ENCODE measurements at regions not wholly inside any gene's neighbourhood (a gene's known extent, or its start where the extent isn't known, plus 50 kb on each side); places are given as distances from the start of the nearest gene placed in this dataset.

GRCh38 chr1:9424261-9424660 lies 115.0 kb upstream of the SLC25A33 start:
- no peak for TF ChIP-seq CTCF (IDR thresholded peaks at IDR 0.05)
- Histone ChIP-seq H3K27ac (no peak overlapping the region), H3K4me3 (no peak overlapping the region), H3K36me3 (no peaks in the 10 kb centered on the region), H3K9me3 (no peaks in the 10 kb centered on the region), H3K4me1 (peaks cover 0 to 6% of the 10 kb centered on the region in 2 donors), H3K27me3 (no peaks in the 10 kb centered on the region)
- DNase-seq (ENCODE audit: low spot score) = no peak

- Histone ChIP-seq H3K9me3 (no peaks in the 10 kb centered on the region), H3K27me3 (no peaks in the 10 kb centered on the region), H3K36me3 (no peaks in the 10 kb centered on the region), H3K4me3 (no peak overlapping the region), H3K4me1 (peaks cover 0 to 12% of the 10 kb centered on the region in 2 donors), H3K27ac (no peak overlapping the region)
- no peak for TF ChIP-seq CTCF (IDR thresholded peaks at IDR 0.05)
- DNase-seq (ENCODE audit: low spot score) = no peak
Observed at GRCh38 chr1:9425859-9426258, 113.4 kb upstream of the SLC25A33 start.

GRCh38 chr1:9426291-9426711 lies 113.0 kb upstream of the SLC25A33 start:
- Histone ChIP-seq H3K27ac (no peak overlapping the region), H3K4me1 (peaks cover 0 to 12% of the 10 kb centered on the region in 2 donors), H3K9me3 (no peaks in the 10 kb centered on the region), H3K36me3 (no peaks in the 10 kb centered on the region), H3K4me3 (no peak overlapping the region), H3K27me3 (no peaks in the 10 kb centered on the region)
- no peak for DNase-seq (ENCODE audit: low spot score)
- no peak for TF ChIP-seq CTCF (IDR thresholded peaks at IDR 0.05)

- Histone ChIP-seq H3K4me3 (no peak overlapping the region), H3K27ac (no peak overlapping the region), H3K4me1 (peaks cover 0 to 12% of the 10 kb centered on the region in 2 donors), H3K9me3 (no peaks in the 10 kb centered on the region), H3K27me3 (no peaks in the 10 kb centered on the region), H3K36me3 (no peaks in the 10 kb centered on the region)
- no peak for TF ChIP-seq CTCF (IDR thresholded peaks at IDR 0.05)
- DNase-seq (ENCODE audit: low spot score) = no peak
Observed at GRCh38 chr1:9427388-9427787, 111.9 kb upstream of the SLC25A33 start.

GRCh38 chr1:9428601-9429341 lies 110.5 kb upstream of the SLC25A33 start:
- H3K4me1 ChIP-seq = peaks cover 0 to 14% of the 10 kb centered on the region in 2 donors
- H3K36me3 ChIP-seq = no peaks in the 10 kb centered on the region
- peak overlapping the region; percentile 83 to 91 for H3K27ac ChIP-seq
- H3K9me3 ChIP-seq = no peaks in the 10 kb centered on the region
- DNase-seq (ENCODE audit: low spot score) = peak; percentile 100
- no peaks in the 10 kb centered on the region for H3K27me3 ChIP-seq
- peak overlapping the region; percentile 48 to 61 for H3K4me3 ChIP-seq
- TF ChIP-seq CTCF (IDR thresholded peaks at IDR 0.05) = peak in 1 of 2 donors; percentile 48

GRCh38 chr1:9429342-9429711 lies 109.9 kb upstream of the SLC25A33 start:
- Histone ChIP-seq H3K9me3 (no peaks in the 10 kb centered on the region), H3K4me1 (peaks cover 0 to 20% of the 10 kb centered on the region in 2 donors), H3K4me3 (peak overlapping the region; percentile 48 to 61), H3K36me3 (no peaks in the 10 kb centered on the region), H3K27me3 (no peaks in the 10 kb centered on the region), H3K27ac (peak overlapping the region; percentile 83 to 91)
- TF ChIP-seq CTCF (IDR thresholded peaks at IDR 0.05) = no peak
- DNase-seq (ENCODE audit: low spot score) = no peak
